Panc1 (cell line): ENCODE measurements at regions not wholly inside any gene's neighbourhood (a gene's known extent, or its start where the extent isn't known, plus 50 kb on each side); places are given as distances from the start of the nearest gene placed in this dataset.
"Not testable (repeated sequence)": the region's sequence is repeated elsewhere in the genome, so short reads cannot be mapped to it uniquely, and the experiment has no call there.

Experiments
- ATAC-seq: fragments of 200-7000 bp; cut with Tn5 transposase; 2 replicates; pipeline ENCODE4 v1.9.1; 2020; ENCODE audit warnings: mild to moderate bottlenecking, moderate library complexity
- BruUV-seq: library from RNA; stranded (reverse); fragments of 400-500 nt; replicated peaks from 2 replicates; lab custom pipeline; 2021; lab: Mats Ljungman, UMichigan
- CTCF ChIA-PET: fragments of 300-600 bp; sonication (Branson Sonifier 250); formaldehyde crosslinking; loops from one replicate; lab custom pipeline; 2022; ENCODE audit warnings: antibody characterized with exemption; lab: Charles Lee
- POLR2A ChIA-PET: fragments of 300-600 bp; sonication (Branson Sonifier 250); formaldehyde crosslinking; loops from one replicate; lab custom pipeline; 2022; ENCODE audit warnings: antibody characterized with exemption; lab: Charles Lee
- DNase-seq: peaks from one replicate; pipeline ENCODE4 v3.0.0-alpha.2; 2010; ENCODE audit warnings: low read depth, low spot score
- H3K27ac ChIP-seq: 2 replicates; pipeline ENCODE4 v1.5.1; 2011; ENCODE audit warnings: mild to moderate bottlenecking, low read length, inconsistent platforms
- H3K27me3 ChIP-seq: fragments of 200-500 bp; sonication (Bioruptor generic); 2 replicates; pipeline ENCODE4 v1.6.0; 2014; ENCODE audit warnings: low read length, inconsistent platforms; ENCODE audit not compliant: control insufficient read depth, insufficient read depth
- H3K36me3 ChIP-seq: fragments of 200-500 bp; sonication (Bioruptor generic); 2 replicates; pipeline ENCODE4 v1.5.1; 2014; ENCODE audit warnings: inconsistent platforms, mild to moderate bottlenecking, low read length, moderate library complexity; ENCODE audit not compliant: control insufficient read depth, insufficient read depth
- H3K4me1 ChIP-seq: 2 replicates; pipeline ENCODE4 v1.5.1; 2011; ENCODE audit warnings: inconsistent platforms, mild to moderate bottlenecking, low read length, moderate library complexity; ENCODE audit not compliant: control insufficient read depth, insufficient read depth
- H3K4me3 ChIP-seq, 2 experiments: 2 replicates each; pipeline ENCODE4 v1.5.1; 2011 to 2012; ENCODE audit warnings: low read depth in 2 of 2, low read length in 2 of 2, mild to moderate bottlenecking in 2 of 2, inconsistent platforms in 1 of 2, moderate library complexity in 1 of 2
- H3K9me3 ChIP-seq: fragments of 200-500 bp; sonication (Bioruptor generic); 2 replicates; pipeline ENCODE4 v1.5.1; 2014; ENCODE audit warnings: low read depth, mild to moderate bottlenecking, inconsistent platforms, low read length, moderate library complexity; ENCODE audit not compliant: control insufficient read depth, insufficient read depth
- CTCF ChIP-seq: fragments of 450-650 bp; IDR thresholded peaks from 2 replicates; pipeline ENCODE4 v1.5.1; 2017; ENCODE audit warnings: mild to moderate bottlenecking
- POLR2AphosphoS5 ChIP-seq: IDR thresholded peaks from 2 replicates; pipeline ENCODE4 v1.6.1; 2012; ENCODE audit warnings: mild to moderate bottlenecking, low read depth, low read length, moderate library complexity
- REST ChIP-seq, 2 experiments: IDR thresholded peaks; 2 replicates each; pipeline ENCODE4 v1.6.1; 2011 to 2012; ENCODE audit warnings: low read depth in 2 of 2, control low read depth in 1 of 2, low read length in 1 of 2, mild to moderate bottlenecking in 1 of 2, moderate library complexity in 1 of 2; ENCODE audit not compliant: insufficient read depth in 1 of 2
- SIN3A ChIP-seq: IDR thresholded peaks from 2 replicates; pipeline ENCODE4 v1.6.1; 2012; ENCODE audit warnings: low read depth, mild to moderate bottlenecking, low read length, moderate library complexity, borderline replicate concordance; ENCODE audit not compliant: insufficient read depth
- TCF7L2 ChIP-seq: IDR thresholded peaks from 2 replicates; pipeline ENCODE4 v1.6.1; 2011; ENCODE audit warnings: mild to moderate bottlenecking, low read depth, low read length, inconsistent platforms
- in situ Hi-C: cut with HindIII; loops from 2 replicates; pipeline ENCODE4 v1.10.0; 2016; ENCODE audit warnings: low sequenced_read_pairs, low pct_unique_long_range_greater_than_20kb
- intact Hi-C: fragments of 100-400 bp; cut with micrococcal nuclease; formaldehyde crosslinking; loops from one replicate; pipeline ENCODE4 v1.10.0; 2022; ENCODE audit not compliant: unreplicated experiment

GRCh38 chr13:109271555-109272541 is 514.5 kb downstream of the IRS2 start:
- H3K4me1 ChIP-seq = peaks cover 15% of the 10 kb centered on the region; the same call in 1 of the 2 replicates
- no peaks in the 10 kb centered on the region for H3K9me3 ChIP-seq
- DNase-seq (peak; percentile 71), ATAC-seq (peak; percentile 78)
- peak overlapping the region; percentile 23 to 54 for H3K4me3 ChIP-seq
- H3K27ac ChIP-seq = peak overlapping the region; percentile 92
- TF ChIP-seq SIN3A = no peak
- TF ChIP-seq POLR2AphosphoS5 = no peak
- peak; percentile 5; the same call in 1 of the 2 replicates for TF ChIP-seq CTCF
- no peak for TF ChIP-seq TCF7L2
- intact Hi-C loops (loop anchor here (5.0 to 10.0 kb wide), 4 partner anchors 125 to 843 kb away; no protein-coding TSS in a partner anchor), in situ Hi-C loops (no loop called here)
- BruUV-seq = no TSS peak
- H3K27me3 ChIP-seq = no peaks in the 10 kb centered on the region
- CTCF ChIA-PET = interaction anchor here (1.0 to 1.7 kb wide), 2 partner anchors 126 to 472 kb away, joined by 3 to 7 read pairs; no protein-coding TSS in a partner anchor
- POLR2A ChIA-PET = interaction anchor here (0.5 kb wide), 1 partner anchor 83 kb away, joined by 3 read pairs; no protein-coding TSS in a partner anchor
- H3K36me3 ChIP-seq = no peaks in the 10 kb centered on the region; the same call in 1 of the 2 replicates

GRCh38 chr13:109271061-109271460 is 515.3 kb downstream of the IRS2 start:
- Histone ChIP-seq H3K36me3 (no peaks in the 10 kb centered on the region; the same call in 1 of the 2 replicates), H3K27ac (peak overlapping the region; percentile 92)
- intact Hi-C loops = loop anchor here (5.0 to 10.0 kb wide), 4 partner anchors 124 to 844 kb away; no protein-coding TSS in a partner anchor

GRCh38 chr13:109269381-109269780 is 517.0 kb downstream of the IRS2 start:
- H3K36me3 ChIP-seq, intact Hi-C loops, ATAC-seq, CTCF ChIA-PET, H3K27ac ChIP-seq, H3K9me3 ChIP-seq, BruUV-seq, H3K27me3 ChIP-seq, DNase-seq, in situ Hi-C loops, POLR2A ChIA-PET: not testable (repeated sequence)
- peaks cover 11% of the 10 kb centered on the region for H3K4me1 ChIP-seq
- H3K4me3 ChIP-seq = peak overlapping the region; percentile 30 to 40

More at GRCh38 chr13:109271061-109271460, 515.3 kb downstream of the IRS2 start:
- Histone ChIP-seq H3K9me3 (no peaks in the 10 kb centered on the region), H3K4me3 (peak overlapping the region; percentile 23 to 54), H3K4me1 (peaks cover 15% of the 10 kb centered on the region; the same call in 1 of the 2 replicates), H3K27me3 (no peaks in the 10 kb centered on the region)
- in situ Hi-C loops = no loop called here
- no TSS peak for BruUV-seq
- DNase-seq (no peak), ATAC-seq (no peak)
- no peak for TF ChIP-seq SIN3A
- no peak for TF ChIP-seq REST (IDR thresholded peaks at IDR 0.05; ENCODE audit: insufficient read depth in 1 of 2, low read depth in 2 of 2, low read length in 1 of 2)
- CTCF ChIA-PET = no interaction called here
- POLR2A ChIA-PET = no interaction called here

- H3K36me3 ChIP-seq, CTCF ChIA-PET, POLR2A ChIA-PET, DNase-seq, BruUV-seq, H3K9me3 ChIP-seq, H3K27me3 ChIP-seq, in situ Hi-C loops, ATAC-seq, intact Hi-C loops: not testable (repeated sequence)
- peaks cover 18% of the 10 kb centered on the region for H3K4me1 ChIP-seq
- H3K4me3 ChIP-seq = peak overlapping the region; percentile 42 to 53
- H3K27ac ChIP-seq = peak overlapping the region; percentile 72
Observed at GRCh38 chr13:109268492-109268891, 517.9 kb downstream of the IRS2 start.
